CD4-positive, alpha-beta T cell treated with Interleukin-4 for 1 hour (primary cell): ENCODE measurements at regions not wholly inside any gene's neighbourhood (a gene's known extent, or its start where the extent isn't known, plus 50 kb on each side); places are given as distances from the start of the nearest gene placed in this dataset.

Experiments
- DNase-seq, 2 donors: peaks; one replicate each; pipeline ENCODE4 v3.0.0-alpha.2; 2020 to 2022

DNA sequence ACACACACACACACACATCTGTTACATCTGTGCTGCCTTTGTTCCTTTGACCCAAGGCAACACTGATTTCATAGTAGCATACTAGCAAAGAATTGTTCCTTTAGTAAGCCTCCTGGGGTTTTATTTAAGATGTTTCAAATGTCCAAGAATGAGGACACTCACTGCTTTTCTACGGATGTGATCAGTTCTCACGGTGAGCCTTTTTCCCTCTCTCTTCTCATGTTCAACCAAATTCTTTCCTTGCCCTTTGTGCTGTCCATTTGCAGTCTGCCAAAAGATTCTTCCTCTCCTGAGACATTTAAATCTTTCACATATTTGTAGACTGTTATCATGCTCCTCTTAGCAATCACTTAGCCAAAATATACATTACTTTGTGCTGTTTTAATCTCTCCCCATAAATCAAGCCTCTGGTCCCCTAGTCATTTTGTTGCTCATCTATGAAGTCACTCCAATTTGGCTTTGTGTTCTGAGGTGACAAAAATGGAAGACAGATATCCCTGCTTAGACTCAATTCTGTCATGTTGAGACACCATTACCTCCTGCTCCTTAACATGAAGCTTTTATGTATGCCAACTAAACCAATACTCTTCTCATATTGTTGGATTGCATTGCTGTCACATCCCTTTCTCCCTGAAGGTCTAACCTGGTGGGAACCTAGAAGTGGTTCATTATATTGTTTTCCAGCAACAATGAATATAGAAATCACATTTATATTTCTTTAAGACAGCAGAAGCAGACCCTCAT lies 1605.3 kb upstream of the ACVR2A start:
- DNase-seq, result no peak

- DNase-seq, result no peak
Measured at GRCh38 chr2:146238254-146238966, 1606.4 kb upstream of the ACVR2A start.

DNA sequence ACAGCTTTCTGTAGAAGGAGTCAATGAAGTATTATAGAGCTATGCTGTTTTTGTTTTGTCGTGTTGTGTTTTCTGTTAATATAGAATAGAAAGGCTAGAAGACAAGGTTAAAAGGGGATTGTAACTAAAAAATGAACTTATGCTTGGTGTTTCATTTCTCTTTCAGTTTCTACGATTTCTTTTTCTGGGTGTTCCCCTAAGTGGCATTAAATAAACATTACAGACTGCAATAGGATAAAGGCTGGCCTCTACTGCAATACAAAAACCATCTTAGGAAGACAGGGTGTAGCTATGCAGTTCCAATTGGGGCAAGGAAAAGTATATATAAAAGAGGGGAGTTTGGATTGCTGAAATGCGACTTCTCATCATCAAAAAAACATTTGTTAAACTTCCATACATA lies 1609.7 kb upstream of the ACVR2A start:
- no peak for DNase-seq

- DNase-seq, result no peak
Measured at GRCh38 chr2:146229508-146230155, 1615.2 kb upstream of the ACVR2A start.

DNA sequence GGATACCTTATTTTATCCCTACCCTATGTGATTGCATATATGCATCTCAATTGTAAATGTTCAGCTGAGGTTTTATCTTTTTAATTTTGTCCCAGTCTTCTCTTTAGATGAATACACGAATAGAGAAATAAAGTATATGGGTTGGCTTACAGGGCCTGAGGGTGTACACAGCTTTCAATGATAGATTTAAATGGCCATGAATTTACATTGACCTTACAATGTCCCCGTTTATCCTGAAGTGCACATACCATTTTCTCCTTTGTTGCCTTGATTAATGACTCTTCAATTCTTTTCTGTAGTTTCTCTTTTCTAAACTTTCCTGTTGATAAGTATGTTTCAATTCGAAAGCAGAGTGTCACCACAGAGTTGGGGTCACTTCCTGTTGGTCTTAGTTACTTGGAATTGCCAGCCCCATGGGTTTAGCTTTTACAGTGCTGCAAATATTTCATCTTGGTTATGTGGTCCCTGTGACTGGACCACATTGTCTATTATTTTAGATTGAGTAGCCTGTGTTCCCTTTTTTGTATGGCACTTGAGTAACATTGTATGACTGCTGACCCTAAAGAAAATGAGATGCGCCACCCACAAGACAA lies 1616.3 kb upstream of the ACVR2A start:
- no peak for DNase-seq

DNA sequence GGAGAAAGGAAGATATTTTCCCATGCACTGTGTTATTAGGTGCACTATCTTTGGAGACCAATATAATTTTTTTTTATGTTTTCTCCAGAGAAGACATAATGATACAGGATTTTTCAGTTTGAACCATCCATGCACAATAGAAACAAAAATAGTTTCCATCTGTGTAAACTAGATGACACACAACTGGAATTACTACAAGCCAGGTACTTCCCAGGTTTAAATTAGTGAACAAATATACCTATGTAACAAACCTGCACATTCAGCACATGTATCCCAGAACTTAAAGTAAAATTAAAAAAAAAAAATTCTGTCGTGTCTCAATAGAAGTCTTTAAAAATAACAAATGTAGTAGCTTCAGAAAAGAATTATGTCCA lies 1616.8 kb upstream of the ACVR2A start:
- DNase-seq, result no peak

- no peak for DNase-seq
Measured at GRCh38 chr2:146227152-146228019, 1617.4 kb upstream of the ACVR2A start.

DNA sequence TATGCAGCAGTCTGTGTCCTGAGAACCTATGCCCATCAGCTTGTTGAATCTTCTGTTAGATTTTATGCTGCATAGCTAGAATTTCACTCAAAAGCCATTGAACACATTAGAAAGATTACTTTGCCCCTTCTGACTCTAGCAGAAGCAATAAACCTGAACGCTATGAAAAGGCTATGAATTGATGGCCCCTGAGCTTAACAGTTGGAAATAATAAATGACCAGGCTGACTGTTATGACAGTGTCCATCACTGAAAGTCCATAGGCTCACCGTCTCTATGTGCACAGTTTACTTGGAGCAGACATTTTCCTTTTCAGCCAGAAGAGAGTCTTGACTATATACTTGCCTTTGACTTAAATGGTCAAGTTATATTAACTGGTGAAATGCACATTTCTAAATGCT lies 1618.8 kb upstream of the ACVR2A start:
- no peak for DNase-seq

- no peak for DNase-seq
Measured at GRCh38 chr2:146221826-146222225, 1623.0 kb upstream of the ACVR2A start.

DNA sequence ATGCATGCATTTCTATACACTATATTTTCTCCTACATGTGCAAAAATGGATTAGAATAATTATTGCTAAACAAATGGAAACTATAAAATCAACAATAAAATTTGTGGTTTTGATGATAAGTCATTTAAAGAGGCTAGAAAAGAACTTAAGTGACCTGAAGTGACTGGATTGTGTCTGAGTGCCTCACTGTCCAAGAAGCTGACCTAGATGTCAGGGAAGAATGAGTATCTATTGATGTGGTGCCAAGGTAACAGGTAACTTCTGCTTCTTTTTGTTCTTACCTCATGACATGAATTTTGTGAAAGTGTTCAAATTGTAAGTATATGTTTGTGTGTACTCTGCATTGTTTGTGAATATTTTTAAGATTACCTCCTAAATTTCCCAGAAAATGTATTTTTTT lies 1623.9 kb upstream of the ACVR2A start:
- no peak for DNase-seq

DNA sequence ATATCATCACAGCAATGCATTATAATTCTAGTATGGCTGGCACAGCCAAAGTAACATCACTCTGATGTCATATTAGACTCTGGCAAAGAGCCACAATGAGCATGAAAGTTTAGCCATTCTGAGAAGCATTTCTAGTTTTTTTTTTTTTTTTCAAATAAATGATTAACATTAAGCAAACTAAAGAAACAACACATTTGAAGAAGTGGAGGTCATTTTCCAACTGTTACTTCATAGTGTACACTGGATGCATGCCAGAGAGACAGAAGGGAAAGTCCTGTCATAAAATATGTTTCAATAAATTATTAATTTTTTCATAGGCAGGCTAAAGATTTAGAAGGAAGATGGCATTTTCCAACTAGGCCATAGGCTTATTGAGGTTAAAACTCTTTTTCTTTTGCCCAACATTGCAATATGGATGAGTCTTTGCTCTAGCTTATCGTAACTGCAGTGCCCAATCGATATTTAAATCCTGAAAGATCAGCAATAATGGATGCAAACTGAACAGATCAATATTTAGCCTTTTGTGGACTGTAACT lies 1630.4 kb upstream of the ACVR2A start:
- DNase-seq, result no peak

GRCh38 chr2:146213674-146214073 lies 1631.2 kb upstream of the ACVR2A start:
- DNase-seq, result no peak

- no peak for DNase-seq
Measured at GRCh38 chr2:146212602-146213001, 1632.2 kb upstream of the ACVR2A start.

DNA sequence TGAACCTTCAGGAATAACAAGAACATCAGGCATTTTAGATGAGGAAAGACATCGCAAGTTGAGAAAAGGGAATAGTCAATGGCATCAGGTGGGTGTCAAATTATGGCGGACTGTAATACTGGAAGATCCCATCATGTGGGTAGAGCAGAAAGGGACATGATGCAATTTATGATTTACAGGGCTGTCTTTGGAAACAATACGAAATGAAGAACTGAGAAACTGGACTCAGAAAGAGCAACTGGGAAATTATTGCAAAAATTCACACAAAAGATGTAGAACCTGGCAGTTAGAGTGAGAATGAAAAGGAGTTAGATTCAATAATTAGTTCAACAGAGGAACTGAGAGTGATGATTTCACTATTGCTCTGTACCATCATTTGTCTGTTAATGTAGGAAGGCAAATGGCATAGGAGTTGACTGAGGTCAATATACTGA lies 1635.0 kb upstream of the ACVR2A start:
- no peak for DNase-seq

DNA sequence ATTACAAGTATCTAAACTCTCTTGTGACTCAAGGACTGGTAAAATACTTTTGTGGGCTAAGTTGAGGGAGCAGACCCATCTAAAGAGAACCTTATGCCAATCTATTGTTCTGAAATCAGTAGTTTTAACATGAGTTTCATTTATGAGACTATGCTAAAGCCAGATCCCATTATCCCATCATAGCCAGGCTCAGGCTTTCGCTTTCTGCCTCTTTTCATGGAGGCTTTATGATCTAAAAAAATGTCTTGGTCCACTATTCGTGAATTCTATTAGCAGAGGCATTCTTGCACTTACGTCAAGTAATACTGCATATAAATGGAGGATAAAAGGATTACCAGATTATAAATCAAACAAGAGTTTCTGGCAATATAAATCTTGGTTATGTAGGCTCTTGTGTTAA lies 1636.9 kb upstream of the ACVR2A start:
- DNase-seq, result no peak

DNA sequence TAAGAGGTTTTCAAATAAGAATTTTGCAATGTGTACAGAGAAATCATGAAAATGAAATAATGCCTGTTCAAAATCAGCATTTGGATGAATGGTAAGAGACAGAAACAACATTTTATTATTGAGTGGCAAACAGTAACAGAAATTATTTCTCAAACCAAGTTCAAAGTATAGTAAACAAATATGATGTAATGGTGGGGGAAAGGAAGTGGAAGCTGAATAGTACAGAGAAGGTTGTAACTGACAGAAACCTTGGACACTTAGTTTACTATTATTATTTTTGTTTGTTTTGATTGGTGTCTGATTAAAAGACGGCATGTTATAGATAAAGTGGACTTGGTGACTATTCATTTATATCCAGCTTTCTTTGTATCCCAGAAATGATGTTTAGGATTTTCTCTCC lies 1637.4 kb upstream of the ACVR2A start:
- no peak for DNase-seq

GRCh38 chr2:146203064-146203624 lies 1641.7 kb upstream of the ACVR2A start:
- no peak for DNase-seq

DNA sequence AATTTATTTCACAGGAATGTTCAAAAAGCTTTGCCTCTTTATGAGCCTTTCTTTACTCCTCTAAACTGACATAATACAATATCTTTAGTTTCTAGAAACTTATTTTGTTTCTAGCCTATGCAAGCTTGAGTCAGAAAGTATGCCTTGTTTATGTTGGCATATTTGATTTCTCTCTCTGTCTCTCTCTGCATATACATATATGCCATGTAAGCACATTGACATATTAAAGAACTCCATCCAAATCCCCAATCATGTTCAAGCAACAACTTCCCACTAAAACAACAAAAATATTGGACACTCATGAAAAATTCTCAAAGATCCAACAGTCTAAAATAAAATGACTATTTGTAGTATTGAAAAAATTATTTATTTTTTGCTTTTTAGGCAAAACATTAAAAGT lies 1651.2 kb upstream of the ACVR2A start:
- no peak for DNase-seq

- no peak for DNase-seq
Measured at GRCh38 chr2:146189541-146189940, 1655.3 kb upstream of the ACVR2A start.

DNA sequence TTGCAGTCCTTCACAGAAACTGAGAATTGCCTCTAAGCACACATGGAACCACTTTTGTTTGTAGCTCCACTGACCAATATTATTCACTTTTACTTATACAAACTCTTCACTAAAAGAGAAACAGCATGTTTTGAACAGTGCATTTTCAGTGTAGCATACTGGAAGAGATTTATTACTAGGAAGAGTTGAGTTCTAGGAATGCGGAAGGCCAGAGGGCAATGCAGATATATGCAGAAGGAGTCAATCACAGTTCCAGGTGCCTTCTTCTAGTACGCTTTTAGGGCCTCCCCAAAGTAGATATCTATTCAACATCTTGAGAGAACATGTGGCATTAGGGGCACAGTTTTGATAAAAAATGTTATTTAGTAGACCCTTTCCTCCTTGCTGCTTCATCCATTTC lies 1654.0 kb upstream of the ZEB2 start:
- DNase-seq, result no peak

DNA sequence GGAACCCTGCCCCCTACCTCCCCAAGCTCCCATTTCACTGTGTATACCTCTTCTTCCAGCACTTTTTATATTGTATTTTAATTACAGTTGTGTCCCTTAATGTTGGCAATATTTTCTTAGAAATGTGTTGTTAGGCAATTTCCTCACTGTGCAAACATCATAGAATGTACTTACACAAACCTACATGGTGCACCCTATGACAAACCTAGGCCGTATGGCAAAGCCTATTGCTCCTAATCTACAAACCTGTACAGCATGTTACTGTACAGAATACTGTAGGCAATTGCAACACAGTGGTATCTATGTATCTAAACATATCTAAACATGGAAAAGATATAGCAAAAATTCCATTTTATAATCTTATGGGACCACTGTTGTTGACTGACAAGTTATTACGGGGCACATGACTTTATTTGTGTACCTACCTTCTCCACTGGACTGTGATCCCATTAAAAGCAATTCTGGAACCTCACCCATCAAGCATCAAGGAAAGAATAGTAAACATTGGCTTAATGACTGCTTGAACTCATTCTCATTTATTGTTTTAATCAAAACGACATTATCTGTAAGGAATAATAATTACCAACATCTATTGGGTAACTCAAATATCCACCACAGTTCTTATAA lies 1641.5 kb upstream of the ZEB2 start:
- no peak for DNase-seq
